Nephron (organoid): ENCODE measurements at regions not wholly inside any gene's neighbourhood (a gene's known extent, or its start where the extent isn't known, plus 50 kb on each side); places are given as distances from the start of the nearest gene placed in this dataset.
A peak's percentile ranks its signal among the peaks of the same experiment; 100 is the strongest.

ENCODE experiments used
- H3K27ac Mint-ChIP-seq, 3 experiments: 2 replicates each; pipeline ENCODE4 v1.8.0; 2020; ENCODE audit warnings: mixed read lengths in 3 of 3, mild to moderate bottlenecking in 2 of 3, moderate library complexity in 1 of 3
- H3K27me3 Mint-ChIP-seq: 2 replicates; pipeline ENCODE4 v1.8.0; 2021; ENCODE audit warnings: low read depth, mild to moderate bottlenecking, moderate library complexity, mixed read lengths
- H3K36me3 Mint-ChIP-seq: 2 replicates; pipeline ENCODE4 v1.8.0; 2020; ENCODE audit warnings: low read depth, mixed read lengths
- H3K4me1 Mint-ChIP-seq: 2 replicates; pipeline ENCODE4 v1.8.0; 2020; ENCODE audit warnings: mixed read lengths
- H3K4me3 Mint-ChIP-seq, 3 experiments: 2 replicates each; pipeline ENCODE4 v1.8.0; 2020; ENCODE audit warnings: mild to moderate bottlenecking in 3 of 3, mixed read lengths in 3 of 3, moderate library complexity in 2 of 3
- H3K9me3 Mint-ChIP-seq: 2 replicates; pipeline ENCODE4 v1.8.0; 2020; ENCODE audit warnings: mixed read lengths
- CTCF ChIP-seq, 3 experiments: fragments of 200-600 bp; sonication (generic); IDR thresholded peaks; one replicate each; pipeline ENCODE4 v1.5.0; 2021; ENCODE audit warnings: antibody characterized with exemption in 3 of 3; ENCODE audit not compliant: unreplicated experiment in 3 of 3

GRCh38 chr10:117681104-117681503 is 138.6 kb downstream of the EMX2 start:
- no peaks in the 10 kb centered on the region for H3K9me3 Mint-ChIP-seq
- peaks cover 17% of the 10 kb centered on the region for H3K27me3 Mint-ChIP-seq
- H3K27ac Mint-ChIP-seq, result peak overlapping the region; percentile 50 to 87 (median 58)
- no peaks in the 10 kb centered on the region for H3K36me3 Mint-ChIP-seq
- peaks cover 21% of the 10 kb centered on the region for H3K4me1 Mint-ChIP-seq
- H3K4me3 Mint-ChIP-seq, result no peak overlapping the region
- TF ChIP-seq CTCF (IDR thresholded peaks at IDR 0.05; ENCODE audit: unreplicated experiment in 3 of 3), result no peak

GRCh38 chr10:117684046-117684610 is 141.6 kb downstream of the EMX2 start:
- no peaks in the 10 kb centered on the region for H3K9me3 Mint-ChIP-seq
- peak overlapping the region in 2 of 3 experiments; percentile 33 to 73 for H3K27ac Mint-ChIP-seq
- peaks cover 4% of the 10 kb centered on the region for H3K4me1 Mint-ChIP-seq
- H3K27me3 Mint-ChIP-seq, result peaks cover 16% of the 10 kb centered on the region
- no peak for TF ChIP-seq CTCF (IDR thresholded peaks at IDR 0.05; ENCODE audit: unreplicated experiment in 3 of 3)
- H3K36me3 Mint-ChIP-seq, result no peaks in the 10 kb centered on the region
- H3K4me3 Mint-ChIP-seq, result no peak overlapping the region

- Mint-ChIP-seq H3K27me3 (peaks cover 22% of the 10 kb centered on the region), H3K27ac (peak overlapping the region in 2 of 3 experiments; percentile 33 to 73), H3K4me1 (peaks cover 4% of the 10 kb centered on the region), H3K36me3 (no peaks in the 10 kb centered on the region), H3K9me3 (no peaks in the 10 kb centered on the region), H3K4me3 (no peak overlapping the region)
- peak in 1 of 3 experiments; percentile 13 for TF ChIP-seq CTCF (IDR thresholded peaks at IDR 0.05; ENCODE audit: unreplicated experiment in 3 of 3)
Observed at GRCh38 chr10:117684672-117685211, 142.2 kb downstream of the EMX2 start.

DNA sequence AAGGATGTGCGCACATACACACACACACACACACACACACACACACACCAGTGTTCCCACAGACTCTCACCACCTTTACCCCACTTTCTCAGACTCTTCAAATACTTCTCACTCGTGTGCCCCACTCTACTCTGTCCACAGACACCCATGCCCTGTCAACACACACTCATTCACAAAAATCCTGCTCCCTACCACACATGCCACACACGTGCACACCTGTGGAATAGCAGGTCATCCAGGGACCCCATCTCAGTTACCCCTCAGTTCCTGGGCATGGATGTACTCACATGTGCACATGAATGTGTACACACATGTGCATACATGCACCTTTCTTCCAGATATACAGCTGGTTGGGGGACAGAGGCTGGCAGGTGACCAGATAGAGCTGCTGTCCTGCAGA is 142.9 kb downstream of the EMX2 start:
- no peak for TF ChIP-seq CTCF (IDR thresholded peaks at IDR 0.05; ENCODE audit: unreplicated experiment in 3 of 3)
- no peaks in the 10 kb centered on the region for H3K9me3 Mint-ChIP-seq
- no peaks in the 10 kb centered on the region for H3K36me3 Mint-ChIP-seq
- peak overlapping the region in 1 of 3 experiments; percentile 33 for H3K27ac Mint-ChIP-seq
- peaks cover 22% of the 10 kb centered on the region for H3K27me3 Mint-ChIP-seq
- H3K4me1 Mint-ChIP-seq, result peaks cover 4% of the 10 kb centered on the region
- H3K4me3 Mint-ChIP-seq, result no peak overlapping the region

DNA sequence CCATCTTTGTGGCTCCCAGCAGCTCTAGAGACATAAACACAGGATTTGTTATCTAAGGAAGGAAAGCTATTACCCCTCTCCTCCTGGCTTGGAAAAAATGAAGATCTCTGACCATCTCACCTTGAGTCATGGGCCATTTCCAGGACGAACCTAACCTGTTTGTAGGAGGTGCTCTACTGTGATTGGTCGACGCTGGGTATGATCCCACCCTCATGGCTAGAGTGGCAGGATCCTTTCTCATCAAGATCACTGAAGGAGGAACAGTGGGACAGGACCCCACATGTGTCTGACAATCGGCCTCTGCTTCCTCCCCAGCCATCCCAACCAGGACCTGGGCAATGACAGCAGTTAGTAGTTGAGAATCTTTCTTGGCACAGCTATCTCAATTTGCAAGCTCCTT is 144.1 kb downstream of the EMX2 start:
- Mint-ChIP-seq H3K9me3 (no peaks in the 10 kb centered on the region), H3K4me3 (no peak overlapping the region), H3K27me3 (peaks cover 22% of the 10 kb centered on the region), H3K27ac (no peak overlapping the region), H3K36me3 (no peaks in the 10 kb centered on the region), H3K4me1 (no peaks in the 10 kb centered on the region)
- TF ChIP-seq CTCF (IDR thresholded peaks at IDR 0.05; ENCODE audit: unreplicated experiment in 3 of 3), result no peak

DNA sequence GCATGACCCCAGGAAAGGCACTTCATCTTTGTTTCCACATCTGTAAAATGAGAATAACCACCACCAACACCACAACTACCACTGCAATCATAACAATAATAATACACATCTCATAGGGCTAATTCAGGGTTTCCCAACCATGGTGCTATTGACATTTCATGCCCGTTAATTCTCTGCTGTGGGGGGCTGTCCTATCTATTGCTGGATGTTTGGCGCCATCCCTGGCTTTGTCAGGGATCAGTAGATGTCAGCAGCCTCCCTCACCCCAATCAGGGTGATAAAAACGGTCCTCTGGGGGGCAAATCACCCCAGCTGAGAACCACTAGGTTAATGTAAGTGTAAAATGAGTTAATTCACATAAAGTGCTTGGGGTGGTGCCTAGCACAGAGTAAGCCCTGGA is 145.8 kb downstream of the EMX2 start:
- Mint-ChIP-seq H3K27me3 (peaks cover 25% of the 10 kb centered on the region), H3K4me3 (no peak overlapping the region), H3K9me3 (no peaks in the 10 kb centered on the region), H3K4me1 (no peaks in the 10 kb centered on the region), H3K27ac (no peak overlapping the region), H3K36me3 (no peaks in the 10 kb centered on the region)
- no peak for TF ChIP-seq CTCF (IDR thresholded peaks at IDR 0.05; ENCODE audit: unreplicated experiment in 3 of 3)
